Uterus (tissue), 2 donors: ENCODE measurements at regions not wholly inside any gene's neighbourhood (a gene's known extent, or its start where the extent isn't known, plus 50 kb on each side); places are given as distances from the start of the nearest gene placed in this dataset.

ENCODE experiments used
- CTCF ChIP-seq, 4 experiments: fragments of 200-600 bp in 2 of 4; fragments of 450-650 bp in 2 of 4; sonication (generic) in 2 of 4; IDR thresholded peaks; one replicate each; pipeline ENCODE4 v1.5.1; 2016 to 2019; ENCODE audit warnings: antibody characterized with exemption in 4 of 4, mild to moderate bottlenecking in 2 of 4, moderate library complexity in 1 of 4
- POLR2A ChIP-seq, 2 donors: fragments of 450-650 bp; IDR thresholded peaks; one replicate each; pipeline ENCODE4 v1.6.1; 2016; ENCODE audit warnings: antibody characterized with exemption in 2 of 2, mild to moderate bottlenecking in 1 of 2, moderate library complexity in 1 of 2

DNA sequence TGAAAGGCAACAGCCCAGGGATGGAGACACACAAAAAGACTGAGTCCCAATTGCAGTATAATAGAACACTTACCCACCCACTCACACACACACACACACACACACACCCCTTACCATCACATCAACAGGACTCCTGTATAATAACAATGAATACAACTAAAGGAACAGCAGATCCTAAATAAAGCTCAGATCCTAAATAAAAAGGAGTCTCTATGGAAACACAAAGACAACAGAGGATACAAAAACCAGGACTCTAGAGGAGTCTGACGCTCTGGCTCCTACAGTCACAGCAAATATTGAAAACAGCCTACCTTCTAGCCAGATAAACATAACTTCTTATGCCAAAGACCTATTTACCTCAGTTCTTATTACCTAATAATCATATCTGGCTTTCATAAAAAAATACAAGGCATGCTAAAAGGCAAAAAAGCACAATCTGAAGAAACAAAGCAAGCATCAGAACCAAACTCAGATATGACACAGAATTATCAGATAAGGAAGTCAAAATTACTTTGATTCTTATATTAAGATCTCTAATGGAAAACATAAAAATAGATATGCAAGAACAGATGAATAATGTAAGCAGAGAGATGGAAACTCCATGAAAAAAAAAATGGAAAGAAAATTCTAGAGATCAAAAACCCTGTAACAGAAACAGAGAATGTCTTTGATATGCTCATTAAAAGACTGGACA lies 134.9 kb downstream of the MMUT start:
- TF ChIP-seq CTCF (IDR thresholded peaks at IDR 0.05) (no peak), POLR2A (IDR thresholded peaks at IDR 0.05) (no peak)
